Ovary (tissue), 7 donors: ENCODE measurements at regions not wholly inside any gene's neighbourhood (a gene's known extent, or its start where the extent isn't known, plus 50 kb on each side); places are given as distances from the start of the nearest gene placed in this dataset.

Source experiments
- DNase-seq, 5 donors: peaks; one replicate each; pipeline ENCODE4 v3.0.0-alpha.2; 2019 to 2020
- H3K27ac ChIP-seq, 2 donors: fragments of 200-600 bp; one replicate each; pipeline versions ENCODE4 v1.5.1 to v1.8.0; 2019 to 2022
- H3K27me3 ChIP-seq: fragments of 200-600 bp; one replicate; pipeline ENCODE4 v1.8.0; 2022
- H3K36me3 ChIP-seq: fragments of 200-600 bp; sonication (generic); one replicate; pipeline ENCODE4 v1.5.1; 2019
- H3K4me1 ChIP-seq: one replicate; pipeline ENCODE4 v1.8.1; 2013; ENCODE audit warnings: mild to moderate bottlenecking, moderate library complexity; ENCODE audit not compliant: insufficient read depth
- H3K4me3 ChIP-seq: fragments of 200-600 bp; sonication (generic); one replicate; pipeline ENCODE4 v1.5.1; 2017
- H3K9me3 ChIP-seq, 2 donors: fragments of 200-600 bp in 1 of 2; sonication (generic) in 1 of 2; one replicate each; pipeline versions ENCODE4 v1.5.1 to v1.8.1; 2013 to 2019; ENCODE audit warnings: mild to moderate bottlenecking in 1 of 2, moderate library complexity in 1 of 2
- CTCF ChIP-seq, 3 donors: fragments of 450-650 bp in 2 of 3; fragments of 200-600 bp in 1 of 3; IDR thresholded peaks; one replicate each; pipeline versions ENCODE4 v1.5.1 to v1.8.0; 2016 to 2022; ENCODE audit warnings: antibody characterized with exemption in 3 of 3, mild to moderate bottlenecking in 1 of 3
- EP300 ChIP-seq: sonication (generic); formaldehyde crosslinking; IDR thresholded peaks from one replicate; pipeline ENCODE4 v1.6.1; 2017; ENCODE audit warnings: antibody characterized with exemption
- POLR2A ChIP-seq: fragments of 450-650 bp; IDR thresholded peaks from one replicate; pipeline ENCODE4 v1.6.1; 2017; ENCODE audit warnings: antibody characterized with exemption, mild to moderate bottlenecking, moderate library complexity
- WGBS, 3 donors: extraction: QIAGEN DNeasy Blood & Tissue Kit in 1 of 3; methylation state at CpG; one replicate each; pipeline versions ENCODE4 v1.1.5 to v1.1.7; 2013 to 2017; 5-methylcytosine and 5-hydroxymethylcytosine counted together
- intact Hi-C, 4 donors: fragments of 100-400 bp; cut with DNase I; formaldehyde crosslinking; loops; one replicate each; pipeline versions ENCODE4 v1.11.0 to v1.15.1; 2022 to 2023
- donor health status: DM: no; HTN: no; CAD: no; lungs with moderate emphysema.
- donor health status: DM: no; HTN: no; CAD: no.
- donor health status: Bipolar disorder and iron deficiency.
- donor health status: DM: no; HTN: no; CAD: no.
- donor health status: DM: yes; HTN: yes; CAD: no.

- Histone ChIP-seq H3K27ac (peak overlapping the region; percentile 53 to 99), H3K4me3 (no peak overlapping the region), H3K9me3 (no peaks in the 10 kb centered on the region), H3K4me1 (peaks cover 53% of the 10 kb centered on the region), H3K36me3 (no peaks in the 10 kb centered on the region), H3K27me3 (no peaks in the 10 kb centered on the region)
- intact Hi-C loops = loop anchor here (5.0 to 10.0 kb wide), 9 partner anchors 111 to 362 kb away; partner anchors contain the start of gene IRF2BP2 (in 1 of the 4)
- TF ChIP-seq CTCF (IDR thresholded peaks at IDR 0.05) (no peak), POLR2A (no peak), EP300 (no peak)
- DNase-seq = peak; percentile 61 to 87 (median 64)
- 32 to 37% (median 34%) methylated on average over 26 of the region's 26 CpGs for WGBS, 3 donors
Measured at GRCh38 chr1:234722904-234723720, 113.1 kb upstream of the IRF2BP2 start.

- H3K27me3 ChIP-seq = no peaks in the 10 kb centered on the region
- no peak for TF ChIP-seq CTCF (IDR thresholded peaks at IDR 0.05)
- TF ChIP-seq EP300 = no peak
- TF ChIP-seq POLR2A = no peak
- H3K4me3 ChIP-seq = no peak overlapping the region
- H3K4me1 ChIP-seq = peaks cover 54% of the 10 kb centered on the region
- WGBS, 3 donors = 21 to 26% (median 26%) methylated on average over 9 of the region's 9 CpGs
- no peaks in the 10 kb centered on the region for H3K9me3 ChIP-seq
- H3K27ac ChIP-seq = peak overlapping the region; percentile 53 to 99
- no peaks in the 10 kb centered on the region for H3K36me3 ChIP-seq
- peak in 4 of 5 donors; percentile 41 to 56 (median 50) for DNase-seq
- intact Hi-C loops = loop anchor here (5.0 to 10.0 kb wide), 9 partner anchors 110 to 363 kb away; partner anchors contain the start of gene IRF2BP2 (in 1 of the 4)
Measured at GRCh38 chr1:234722270-234722704, 112.3 kb upstream of the IRF2BP2 start.

GRCh38 chr1:234721476-234722269 is 111.7 kb upstream of the IRF2BP2 start:
- peaks cover 50% of the 10 kb centered on the region for H3K4me1 ChIP-seq
- no peaks in the 10 kb centered on the region for H3K27me3 ChIP-seq
- WGBS, 3 donors = 3 to 5% (median 4%) methylated on average over 12 of the region's 12 CpGs
- no peak overlapping the region for H3K4me3 ChIP-seq
- intact Hi-C loops = loop anchor here (2.0 to 10.0 kb wide), 10 partner anchors 107 to 363 kb away; partner anchors contain the start of gene IRF2BP2 (in 1 of the 4)
- H3K36me3 ChIP-seq = no peaks in the 10 kb centered on the region
- TF ChIP-seq EP300 (peak; percentile 34), CTCF (IDR thresholded peaks at IDR 0.05) (no peak)
- H3K27ac ChIP-seq = peak overlapping the region; percentile 53 to 99
- peak; percentile 74 to 83 (median 77) for DNase-seq
- H3K9me3 ChIP-seq = no peaks in the 10 kb centered on the region

GRCh38 chr1:234720709-234721441 is 110.9 kb upstream of the IRF2BP2 start:
- no peaks in the 10 kb centered on the region for H3K27me3 ChIP-seq
- no peaks in the 10 kb centered on the region for H3K36me3 ChIP-seq
- intact Hi-C loops = loop anchor here (2.0 to 10.0 kb wide), 10 partner anchors 106 to 364 kb away; partner anchors contain the start of gene IRF2BP2 (in 1 of the 4)
- H3K27ac ChIP-seq = peak overlapping the region; percentile 10 to 99
- peak in 1 of 5 donors; percentile 43 for DNase-seq
- peaks cover 43% of the 10 kb centered on the region for H3K4me1 ChIP-seq
- H3K4me3 ChIP-seq = no peak overlapping the region
- 57 to 60% (median 60%) methylated on average over 15 of the region's 15 CpGs for WGBS, 3 donors
- H3K9me3 ChIP-seq = no peaks in the 10 kb centered on the region
- TF ChIP-seq POLR2A = no peak
- TF ChIP-seq CTCF (IDR thresholded peaks at IDR 0.05) = no peak
- TF ChIP-seq EP300 = no peak
